ENCODE measurements at regions not wholly inside any gene's neighbourhood (a gene's known extent, or its start where the extent isn't known, plus 50 kb on each side); places are given as distances from the start of the nearest gene placed in this dataset.
A peak's percentile ranks its signal among the peaks of the same experiment; 100 is the strongest.

GRCh38 chr3:124295362-124295761 is 303.4 kb upstream of the ROPN1 start:
- Histone ChIP-seq H3K9me3 (no peaks in the 10 kb centered on the region), H3K36me3 (no peaks in the 10 kb centered on the region), H3K27me3 (peaks cover 81% of the 10 kb centered on the region), H3K4me3 (no peak overlapping the region)
- DNase-seq = no peak

- H3K27me3 ChIP-seq = peaks cover 82% of the 10 kb centered on the region
- H3K9me3 ChIP-seq = no peaks in the 10 kb centered on the region
- no peaks in the 10 kb centered on the region for H3K36me3 ChIP-seq
- DNase-seq = no peak
- no peak overlapping the region for H3K4me3 ChIP-seq
Measured at GRCh38 chr3:124296406-124296805, 304.5 kb upstream of the ROPN1 start.

GRCh38 chr3:124297062-124297980 is 305.4 kb upstream of the ROPN1 start:
- DNase-seq = no peak
- no peaks in the 10 kb centered on the region for H3K36me3 ChIP-seq
- H3K27me3 ChIP-seq = peaks cover 76% of the 10 kb centered on the region
- no peak overlapping the region for H3K4me3 ChIP-seq
- no peaks in the 10 kb centered on the region for H3K9me3 ChIP-seq

- no peak overlapping the region for H3K4me3 ChIP-seq
- DNase-seq = no peak
- H3K27me3 ChIP-seq = peaks cover 67% of the 10 kb centered on the region
- H3K36me3 ChIP-seq = no peaks in the 10 kb centered on the region
- no peaks in the 10 kb centered on the region for H3K9me3 ChIP-seq
Measured at GRCh38 chr3:124298301-124298700, 306.4 kb upstream of the ROPN1 start.

GRCh38 chr3:124298951-124299350 is 307.0 kb upstream of the ROPN1 start:
- no peaks in the 10 kb centered on the region for H3K9me3 ChIP-seq

GRCh38 chr3:124299831-124300230 is 307.9 kb upstream of the ROPN1 start:
- Histone ChIP-seq H3K4me3 (no peak overlapping the region), H3K36me3 (no peaks in the 10 kb centered on the region), H3K27me3 (peaks cover 60% of the 10 kb centered on the region), H3K9me3 (no peaks in the 10 kb centered on the region)
- no peak for DNase-seq

More at GRCh38 chr3:124298951-124299350, 307.0 kb upstream of the ROPN1 start:
- Histone ChIP-seq H3K4me3 (no peak overlapping the region), H3K27me3 (peaks cover 60% of the 10 kb centered on the region), H3K36me3 (no peaks in the 10 kb centered on the region)
- DNase-seq = no peak

- DNase-seq = no peak
- H3K4me3 ChIP-seq = no peak overlapping the region
- H3K36me3 ChIP-seq = no peaks in the 10 kb centered on the region
- no peaks in the 10 kb centered on the region for H3K9me3 ChIP-seq
- peaks cover 56% of the 10 kb centered on the region for H3K27me3 ChIP-seq
Measured at GRCh38 chr3:124300416-124300815, 308.5 kb upstream of the ROPN1 start.

- H3K27me3 ChIP-seq = peaks cover 37% of the 10 kb centered on the region
Measured at GRCh38 chr3:124303305-124303910, 311.5 kb upstream of the ROPN1 start.

GRCh38 chr3:124306665-124307064 is 314.7 kb upstream of the ROPN1 start:
- Histone ChIP-seq H3K4me3 (no peak overlapping the region), H3K36me3 (no peaks in the 10 kb centered on the region), H3K27me3 (peaks cover 12% of the 10 kb centered on the region), H3K9me3 (peaks cover 6% of the 10 kb centered on the region; the same call in 1 of the 2 replicates)
- DNase-seq = no peak

More at GRCh38 chr3:124303305-124303910, 311.5 kb upstream of the ROPN1 start:
- Histone ChIP-seq H3K36me3 (no peaks in the 10 kb centered on the region), H3K4me3 (no peak overlapping the region), H3K9me3 (peaks cover 6% of the 10 kb centered on the region; the same call in 1 of the 2 replicates)
- DNase-seq = no peak

- Histone ChIP-seq H3K27me3 (peaks cover 3% of the 10 kb centered on the region; the same call in 1 of the 2 replicates), H3K36me3 (no peaks in the 10 kb centered on the region), H3K4me3 (no peak overlapping the region), H3K9me3 (no peaks in the 10 kb centered on the region)
- DNase-seq = no peak
Measured at GRCh38 chr3:124313621-124314020, 321.7 kb upstream of the ROPN1 start.

GRCh38 chr3:124315215-124316033 is 323.5 kb upstream of the ROPN1 start:
- Histone ChIP-seq H3K9me3 (no peaks in the 10 kb centered on the region), H3K4me3 (no peak overlapping the region), H3K27me3 (peaks cover 4% of the 10 kb centered on the region), H3K36me3 (no peaks in the 10 kb centered on the region)
- peak; percentile 85 for DNase-seq

GRCh38 chr3:124316034-124316287 is 324.0 kb upstream of the ROPN1 start:
- Histone ChIP-seq H3K4me3 (no peak overlapping the region), H3K36me3 (no peaks in the 10 kb centered on the region), H3K9me3 (no peaks in the 10 kb centered on the region), H3K27me3 (peaks cover 4% of the 10 kb centered on the region; the same call in 1 of the 2 replicates)
- DNase-seq = no peak

- no peak for DNase-seq
- no peak overlapping the region for H3K4me3 ChIP-seq
- no peaks in the 10 kb centered on the region for H3K9me3 ChIP-seq
- H3K27me3 ChIP-seq = peaks cover 4% of the 10 kb centered on the region; the same call in 1 of the 2 replicates
- no peaks in the 10 kb centered on the region for H3K36me3 ChIP-seq
Measured at GRCh38 chr3:124318014-124318413, 326.1 kb upstream of the ROPN1 start.

GRCh38 chr3:124318656-124319055 is 326.7 kb upstream of the ROPN1 start:
- Histone ChIP-seq H3K9me3 (no peaks in the 10 kb centered on the region), H3K27me3 (peaks cover 4% of the 10 kb centered on the region; the same call in 1 of the 2 replicates), H3K4me3 (no peak overlapping the region), H3K36me3 (no peaks in the 10 kb centered on the region)
- DNase-seq = no peak

- peaks cover 16% of the 10 kb centered on the region; the same call in 1 of the 2 replicates for H3K27me3 ChIP-seq
- no peak for DNase-seq
- no peak overlapping the region for H3K4me3 ChIP-seq
- no peaks in the 10 kb centered on the region for H3K36me3 ChIP-seq
- no peaks in the 10 kb centered on the region for H3K9me3 ChIP-seq
Measured at GRCh38 chr3:124320976-124321375, 329.1 kb upstream of the ROPN1 start.

- H3K27me3 ChIP-seq = peaks cover 20% of the 10 kb centered on the region
- no peaks in the 10 kb centered on the region for H3K9me3 ChIP-seq
- DNase-seq = no peak
- H3K36me3 ChIP-seq = no peaks in the 10 kb centered on the region
- H3K4me3 ChIP-seq = no peak overlapping the region
Measured at GRCh38 chr3:124322309-124322880, 330.5 kb upstream of the ROPN1 start.

GRCh38 chr3:124322966-124323365 is 331.0 kb upstream of the ROPN1 start:
- no peak for DNase-seq
- peaks cover 24% of the 10 kb centered on the region for H3K27me3 ChIP-seq
- H3K36me3 ChIP-seq = no peaks in the 10 kb centered on the region
- no peak overlapping the region for H3K4me3 ChIP-seq
- H3K9me3 ChIP-seq = no peaks in the 10 kb centered on the region
